ENCODE measurements at regions not wholly inside any gene's neighbourhood (a gene's known extent, or its start where the extent isn't known, plus 50 kb on each side); places are given as distances from the start of the nearest gene placed in this dataset.

- H4K20me1 ChIP-seq (ENCODE audit: insufficient read depth, low read length, poor library complexity, severe bottlenecking), result no peaks in the 10 kb centered on the region
- H3K4me3 ChIP-seq (ENCODE audit: low read length, poor library complexity, severe bottlenecking), result no peak overlapping the region
- H3K9me3 ChIP-seq (ENCODE audit: insufficient read depth, low read depth, low read length), result no peaks in the 10 kb centered on the region
- TF ChIP-seq, protein P1, sequence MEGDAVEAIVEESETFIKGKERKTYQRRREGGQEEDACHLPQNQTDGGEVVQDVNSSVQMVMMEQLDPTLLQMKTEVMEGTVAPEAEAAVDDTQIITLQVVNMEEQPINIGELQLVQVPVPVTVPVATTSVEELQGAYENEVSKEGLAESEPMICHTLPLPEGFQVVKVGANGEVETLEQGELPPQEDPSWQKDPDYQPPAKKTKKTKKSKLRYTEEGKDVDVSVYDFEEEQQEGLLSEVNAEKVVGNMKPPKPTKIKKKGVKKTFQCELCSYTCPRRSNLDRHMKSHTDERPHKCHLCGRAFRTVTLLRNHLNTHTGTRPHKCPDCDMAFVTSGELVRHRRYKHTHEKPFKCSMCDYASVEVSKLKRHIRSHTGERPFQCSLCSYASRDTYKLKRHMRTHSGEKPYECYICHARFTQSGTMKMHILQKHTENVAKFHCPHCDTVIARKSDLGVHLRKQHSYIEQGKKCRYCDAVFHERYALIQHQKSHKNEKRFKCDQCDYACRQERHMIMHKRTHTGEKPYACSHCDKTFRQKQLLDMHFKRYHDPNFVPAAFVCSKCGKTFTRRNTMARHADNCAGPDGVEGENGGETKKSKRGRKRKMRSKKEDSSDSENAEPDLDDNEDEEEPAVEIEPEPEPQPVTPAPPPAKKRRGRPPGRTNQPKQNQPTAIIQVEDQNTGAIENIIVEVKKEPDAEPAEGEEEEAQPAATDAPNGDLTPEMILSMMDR (conservative IDR thresholded peaks at IDR 0.05; ENCODE audit: low read length), result no peak
- TF ChIP-seq EZH2phosphoT487 (IDR thresholded peaks at IDR 0.05; ENCODE audit: borderline replicate concordance), result no peak
- H3K4me2 ChIP-seq (ENCODE audit: low read depth, low read length, poor library complexity, severe bottlenecking), result no peak overlapping the region
- no peaks in the 10 kb centered on the region for H3K79me2 ChIP-seq (ENCODE audit: insufficient read depth, low read length)
- no peaks in the 10 kb centered on the region for H3K9me2 ChIP-seq (replicated peaks; ENCODE audit: low read depth, low read length)
- no peak overlapping the region for H2AFZ ChIP-seq (ENCODE audit: low read length)
- H3K27me3 ChIP-seq (ENCODE audit: insufficient read depth, low read length, poor library complexity, severe bottlenecking), result peaks cover 5% of the 10 kb centered on the region
- no peaks in the 10 kb centered on the region for H3K4me1 ChIP-seq (ENCODE audit: insufficient read depth, low read length, poor library complexity, severe bottlenecking)
- H3K9ac ChIP-seq (ENCODE audit: low read depth, low read length, poor library complexity, severe bottlenecking), result no peak overlapping the region
- no peaks in the 10 kb centered on the region for H3K36me3 ChIP-seq (ENCODE audit: insufficient read depth, low read length)
- no peaks in the 10 kb centered on the region for H3F3A ChIP-seq (ENCODE audit: low read depth)
Observed at GRCh38 chr2:204152616-204153015, 216.1 kb downstream of the ICOS start.

GRCh38 chr2:204154863-204155262 is 218.3 kb downstream of the ICOS start:
- no peak overlapping the region for H3K9ac ChIP-seq (ENCODE audit: low read depth, low read length, poor library complexity, severe bottlenecking)
- H3K79me2 ChIP-seq (ENCODE audit: insufficient read depth, low read length), result no peaks in the 10 kb centered on the region
- no peak for TF ChIP-seq EZH2phosphoT487 (IDR thresholded peaks at IDR 0.05; ENCODE audit: borderline replicate concordance)
- TF ChIP-seq, protein P1 (conservative IDR thresholded peaks at IDR 0.05; ENCODE audit: low read length), result no peak
- H3K4me2 ChIP-seq (ENCODE audit: low read depth, low read length, poor library complexity, severe bottlenecking), result no peak overlapping the region
- no peaks in the 10 kb centered on the region for H4K20me1 ChIP-seq (ENCODE audit: insufficient read depth, low read length, poor library complexity, severe bottlenecking)
- H3K4me3 ChIP-seq (ENCODE audit: low read length, poor library complexity, severe bottlenecking), result no peak overlapping the region
- H3K4me1 ChIP-seq (ENCODE audit: insufficient read depth, low read length, poor library complexity, severe bottlenecking), result no peaks in the 10 kb centered on the region
- H3K27me3 ChIP-seq (ENCODE audit: insufficient read depth, low read length, poor library complexity, severe bottlenecking), result peaks cover 5% of the 10 kb centered on the region
- H3K9me3 ChIP-seq (ENCODE audit: insufficient read depth, low read depth, low read length), result no peaks in the 10 kb centered on the region
- no peaks in the 10 kb centered on the region for H3K36me3 ChIP-seq (ENCODE audit: insufficient read depth, low read length)
- no peaks in the 10 kb centered on the region for H3F3A ChIP-seq (ENCODE audit: low read depth)
- H2AFZ ChIP-seq (ENCODE audit: low read length), result no peak overlapping the region
- no peaks in the 10 kb centered on the region for H3K9me2 ChIP-seq (replicated peaks; ENCODE audit: low read depth, low read length)

GRCh38 chr2:204156456-204156855 is 219.9 kb downstream of the ICOS start:
- no peaks in the 10 kb centered on the region for H3K79me2 ChIP-seq (ENCODE audit: insufficient read depth, low read length)
- no peak overlapping the region for H3K4me2 ChIP-seq (ENCODE audit: low read depth, low read length, poor library complexity, severe bottlenecking)
- no peaks in the 10 kb centered on the region for H3K9me3 ChIP-seq (ENCODE audit: insufficient read depth, low read depth, low read length)
- H3K36me3 ChIP-seq (ENCODE audit: insufficient read depth, low read length), result no peaks in the 10 kb centered on the region
- H2AFZ ChIP-seq (ENCODE audit: low read length), result no peak overlapping the region
- no peak overlapping the region for H3K9ac ChIP-seq (ENCODE audit: low read depth, low read length, poor library complexity, severe bottlenecking)
- H3K4me1 ChIP-seq (ENCODE audit: insufficient read depth, low read length, poor library complexity, severe bottlenecking), result no peaks in the 10 kb centered on the region
- no peak overlapping the region for H3K4me3 ChIP-seq (ENCODE audit: low read length, poor library complexity, severe bottlenecking)
- TF ChIP-seq, protein P1 (conservative IDR thresholded peaks at IDR 0.05; ENCODE audit: low read length), result no peak
- no peak for TF ChIP-seq EZH2phosphoT487 (IDR thresholded peaks at IDR 0.05; ENCODE audit: borderline replicate concordance)
- no peaks in the 10 kb centered on the region for H3K9me2 ChIP-seq (replicated peaks; ENCODE audit: low read depth, low read length)
- peaks cover 5% of the 10 kb centered on the region for H3K27me3 ChIP-seq (ENCODE audit: insufficient read depth, low read length, poor library complexity, severe bottlenecking)
- H3F3A ChIP-seq (ENCODE audit: low read depth), result no peaks in the 10 kb centered on the region
- no peaks in the 10 kb centered on the region for H4K20me1 ChIP-seq (ENCODE audit: insufficient read depth, low read length, poor library complexity, severe bottlenecking)
